HG03378 (cell line): ENCODE measurements at regions not wholly inside any gene's neighbourhood (a gene's known extent, or its start where the extent isn't known, plus 50 kb on each side); places are given as distances from the start of the nearest gene placed in this dataset.

Source experiments
- ATAC-seq: cut with Tn5 transposase; IDR thresholded peaks from one replicate; pipeline ENCODE4 v1.9.1; 2021; ENCODE audit warnings: mild to moderate bottlenecking, moderate library complexity; ENCODE audit not compliant: unreplicated experiment

GRCh38 chr9:14522627-14523379 is 170.4 kb downstream of the ZDHHC21 start:
- no peak for ATAC-seq

- ATAC-seq: no peak
These were observed 172.9 kb downstream of the ZDHHC21 start for GRCh38 chr9:14520341-14520740.

DNA sequence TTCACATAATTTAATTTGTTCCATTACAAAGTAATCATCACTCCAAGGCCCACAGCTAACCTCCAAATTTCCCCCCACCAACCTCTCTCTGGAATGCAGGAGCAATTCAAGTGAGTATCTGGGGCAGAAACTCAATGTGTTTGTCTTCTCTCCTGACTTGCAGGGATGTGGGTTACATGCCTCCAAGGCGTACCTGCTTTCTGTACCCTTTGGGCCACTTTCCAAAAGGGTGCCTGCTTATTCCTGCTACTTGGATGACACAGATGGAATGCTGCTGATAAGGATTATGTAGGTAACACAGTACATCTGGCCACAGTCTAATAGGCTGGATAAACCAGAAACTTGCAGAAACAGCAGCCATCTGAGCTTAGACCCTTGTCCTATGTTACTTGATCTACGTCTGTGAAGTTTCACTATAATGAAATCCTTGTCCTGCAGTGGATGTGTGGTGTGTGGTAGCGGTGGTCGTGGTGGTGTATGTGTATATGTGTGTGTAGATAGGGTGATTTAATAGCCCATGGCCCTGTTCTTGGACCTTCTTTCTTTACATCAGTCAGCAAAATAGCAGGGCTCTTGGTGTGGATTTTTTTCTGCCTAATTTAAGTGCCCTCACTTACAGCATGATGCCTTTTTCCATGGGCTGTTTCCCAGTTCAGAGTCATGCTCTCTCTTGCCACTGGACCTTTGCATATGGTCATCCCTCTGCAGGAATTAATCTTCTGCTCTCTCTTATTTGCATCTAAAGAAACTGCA is 175.9 kb downstream of the ZDHHC21 start:
- no peak for ATAC-seq

- no peak for ATAC-seq
These were observed 176.6 kb downstream of the ZDHHC21 start for GRCh38 chr9:14516656-14517055.

DNA sequence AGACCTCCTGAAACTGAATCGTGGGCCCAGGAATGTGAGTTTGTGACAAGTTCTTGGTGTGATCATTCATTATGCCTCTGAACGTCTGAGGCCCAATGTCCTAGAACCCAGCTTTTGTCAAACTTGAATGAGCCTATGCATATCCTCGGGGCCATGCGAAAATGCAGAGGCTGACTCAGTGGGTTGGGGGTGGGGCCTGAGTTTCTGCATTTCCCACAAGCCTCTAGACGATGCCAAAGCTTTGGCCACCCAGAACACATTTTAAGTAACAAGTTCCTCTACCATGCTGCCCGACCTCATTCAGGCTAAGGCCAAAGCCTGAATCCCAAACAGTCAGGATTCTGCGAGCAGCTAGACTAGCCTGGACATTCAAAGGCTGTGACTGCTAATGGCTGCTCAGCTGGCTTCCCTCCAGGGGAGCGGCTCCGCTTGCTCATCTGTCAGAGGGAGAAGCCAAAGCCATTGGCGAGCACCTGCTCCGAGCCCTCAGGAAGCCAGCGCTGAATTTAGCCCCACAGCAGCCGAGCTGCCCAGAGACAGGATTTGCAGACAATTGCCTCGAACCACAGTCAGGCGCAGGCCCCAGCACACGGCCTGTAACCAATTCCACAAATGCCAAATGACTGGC is 177.5 kb downstream of the ZDHHC21 start:
- no peak for ATAC-seq

GRCh38 chr9:14515049-14515448 is 178.2 kb downstream of the ZDHHC21 start:
- no peak for ATAC-seq

DNA sequence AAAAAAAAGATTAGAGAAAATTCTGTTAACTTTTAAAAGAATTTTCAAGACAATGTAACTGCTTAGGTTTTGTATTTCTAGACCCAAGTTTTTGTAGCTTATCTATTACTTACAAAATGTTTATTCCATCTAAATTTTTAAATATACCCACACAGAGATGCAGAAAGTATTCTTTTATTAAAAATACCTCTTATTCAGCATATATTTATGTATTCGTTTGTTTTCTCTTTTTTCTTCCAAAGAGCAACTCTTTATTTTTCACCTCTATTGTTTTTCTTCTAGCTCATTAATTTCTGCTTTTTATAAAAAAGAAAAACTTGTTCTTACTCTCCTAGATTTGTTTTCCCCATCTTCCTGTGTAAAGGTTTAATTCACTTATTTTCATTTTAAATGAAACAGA is 180.3 kb downstream of the ZDHHC21 start:
- ATAC-seq: no peak

GRCh38 chr9:14511452-14511851 is 181.8 kb downstream of the ZDHHC21 start:
- no peak for ATAC-seq

- ATAC-seq: no peak
These were observed 184.3 kb downstream of the ZDHHC21 start for GRCh38 chr9:14508884-14509283.

GRCh38 chr9:14501366-14501765 is 187.4 kb upstream of the NFIB start:
- ATAC-seq: no peak

- ATAC-seq: no peak
These were observed 186.8 kb upstream of the NFIB start for GRCh38 chr9:14500705-14501104.

DNA sequence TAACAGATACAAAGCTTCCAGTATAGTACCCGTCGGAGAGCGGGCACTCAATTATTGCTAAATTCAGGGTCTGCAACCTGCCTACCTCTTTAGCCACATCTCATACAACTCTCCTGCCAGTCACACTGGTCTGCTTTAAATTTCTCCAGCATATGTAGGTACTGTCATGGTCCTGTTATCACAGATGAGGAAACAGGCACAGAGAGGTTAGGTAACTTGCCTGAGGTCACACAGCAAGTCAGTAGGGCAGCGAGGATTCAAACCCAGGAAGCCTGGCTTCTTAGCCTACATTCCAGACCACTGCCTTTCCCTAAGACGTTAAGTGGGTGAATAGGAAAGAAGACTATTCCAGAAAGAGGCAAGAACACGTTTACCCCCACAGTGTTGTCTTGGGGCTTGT is 186.0 kb upstream of the NFIB start:
- no peak for ATAC-seq

DNA sequence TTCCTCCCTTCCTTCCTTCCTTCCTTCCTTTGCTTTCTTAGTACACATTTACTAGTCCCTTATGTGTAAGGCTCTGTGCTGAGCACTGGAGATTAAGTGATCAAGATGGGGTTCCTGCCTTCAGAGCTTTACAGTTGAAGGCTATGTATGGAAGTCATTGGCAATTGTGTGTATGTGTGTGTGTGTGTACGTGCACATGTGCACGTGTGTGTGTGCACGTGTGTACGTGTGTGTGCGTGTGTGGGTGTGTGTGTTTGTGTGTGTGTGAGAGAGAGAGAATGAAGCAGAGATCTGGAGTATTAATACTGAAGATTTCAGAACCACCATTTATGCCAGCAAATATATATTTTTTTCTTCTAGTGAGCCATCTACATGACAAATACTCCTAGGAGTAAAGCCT is 184.9 kb upstream of the NFIB start:
- no peak for ATAC-seq

GRCh38 chr9:14497476-14497875 is 183.5 kb upstream of the NFIB start:
- ATAC-seq: no peak

- ATAC-seq: no peak
These were observed 174.7 kb upstream of the NFIB start for GRCh38 chr9:14488421-14489190.

DNA sequence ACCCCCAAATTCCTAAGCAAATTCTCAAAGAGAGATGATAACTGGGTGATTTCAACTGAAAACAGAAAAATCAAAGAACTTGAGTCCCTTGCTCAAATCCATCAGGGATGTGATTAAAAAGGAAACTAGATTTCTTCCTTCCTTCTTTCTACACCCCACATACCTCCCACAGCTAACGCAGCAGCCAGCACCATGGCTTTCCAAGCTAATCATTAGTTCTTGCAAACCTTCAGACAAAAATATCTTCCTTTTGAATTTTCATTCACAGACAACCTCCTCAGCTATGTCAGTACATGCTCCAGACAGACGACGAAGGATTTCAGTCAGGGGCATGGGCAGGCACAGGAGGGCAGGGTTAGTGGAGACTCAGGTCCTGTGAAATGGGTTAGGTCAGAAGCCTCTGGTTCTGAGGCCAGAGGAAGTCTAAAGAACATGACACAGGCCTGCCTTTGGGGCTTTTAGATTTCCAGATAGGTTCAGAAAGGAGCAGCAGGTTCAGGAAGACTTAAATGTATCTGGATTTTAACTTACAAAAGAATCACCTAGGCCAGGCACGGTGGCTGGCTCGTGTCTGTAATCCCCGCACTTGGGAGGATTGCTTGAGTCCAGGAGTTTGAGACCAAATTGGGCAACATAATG is 173.7 kb upstream of the NFIB start:
- no peak for ATAC-seq

GRCh38 chr9:14485366-14485765 is 171.4 kb upstream of the NFIB start:
- ATAC-seq: no peak

- no peak for ATAC-seq
These were observed 168.9 kb upstream of the NFIB start for GRCh38 chr9:14482856-14483255.

GRCh38 chr9:14480526-14480925 is 166.6 kb upstream of the NFIB start:
- ATAC-seq: no peak

- no peak for ATAC-seq
These were observed 165.2 kb upstream of the NFIB start for GRCh38 chr9:14479163-14479560.
